Activated T-cell treated with anti-CD3 and anti-CD28 coated beads, Interleukin-2, amount 50 U/mL, for 24 hours (primary cell): ENCODE measurements at regions not wholly inside any gene's neighbourhood (a gene's known extent, or its start where the extent isn't known, plus 50 kb on each side); places are given as distances from the start of the nearest gene placed in this dataset.

Experiments
- DNase-seq: peaks from one replicate; pipeline ENCODE4 v3.0.0-alpha.2; 2020
- H3K27ac Mint-ChIP-seq: 2 replicates; pipeline ENCODE4 v1.8.0; 2020; ENCODE audit warnings: mild to moderate bottlenecking, mixed read lengths
- H3K27me3 Mint-ChIP-seq: 2 replicates; pipeline ENCODE4 v1.8.0; 2020; ENCODE audit warnings: mixed read lengths
- H3K36me3 Mint-ChIP-seq: 2 replicates; pipeline ENCODE4 v1.8.0; 2020; ENCODE audit warnings: low read depth, mixed read lengths
- H3K4me1 Mint-ChIP-seq: 2 replicates; pipeline ENCODE4 v1.8.0; 2020; ENCODE audit warnings: low read depth, mixed read lengths
- H3K4me3 Mint-ChIP-seq: 2 replicates; pipeline ENCODE4 v1.8.0; 2020; ENCODE audit warnings: mild to moderate bottlenecking, moderate library complexity, mixed read lengths
- H3K9me3 Mint-ChIP-seq: 2 replicates; pipeline ENCODE4 v1.8.0; 2020; ENCODE audit warnings: mixed read lengths

GRCh38 chr5:113794981-113795380, 281.5 kb downstream of the YTHDC2 start:
- Mint-ChIP-seq H3K27ac (no peak overlapping the region), H3K4me3 (no peak overlapping the region), H3K27me3 (peaks cover 5% of the 10 kb centered on the region), H3K36me3 (no peaks in the 10 kb centered on the region), H3K9me3 (no peaks in the 10 kb centered on the region), H3K4me1 (no peaks in the 10 kb centered on the region)
- no peak for DNase-seq

GRCh38 chr5:113800686-113801085, 287.2 kb downstream of the YTHDC2 start:
- H3K4me1 Mint-ChIP-seq: no peaks in the 10 kb centered on the region
- H3K9me3 Mint-ChIP-seq: peaks cover 4% of the 10 kb centered on the region
- DNase-seq: no peak
- H3K36me3 Mint-ChIP-seq: no peaks in the 10 kb centered on the region
- H3K27me3 Mint-ChIP-seq: no peaks in the 10 kb centered on the region
- H3K27ac Mint-ChIP-seq: no peak overlapping the region
- H3K4me3 Mint-ChIP-seq: no peak overlapping the region

DNA sequence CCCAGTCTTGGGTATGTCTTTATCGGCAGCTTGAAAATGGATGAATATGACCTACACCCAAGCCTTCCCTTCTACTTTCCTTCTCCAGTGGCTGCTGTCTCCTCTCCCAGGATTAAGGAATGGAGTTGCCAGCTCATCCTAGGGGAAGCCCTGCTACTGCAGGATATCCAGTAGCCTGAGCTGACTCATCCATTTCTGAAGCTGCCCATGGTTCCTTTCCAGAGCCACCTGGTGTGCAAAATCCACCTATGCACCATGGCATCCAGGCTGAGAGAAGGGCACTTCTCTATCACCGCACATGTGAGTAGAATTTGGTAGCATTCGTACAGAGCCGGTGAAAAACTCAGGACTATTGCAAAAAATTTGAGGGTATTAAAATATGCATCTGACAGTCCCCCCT, 290.8 kb downstream of the YTHDC2 start:
- no peak for DNase-seq
- no peaks in the 10 kb centered on the region for H3K36me3 Mint-ChIP-seq
- H3K9me3 Mint-ChIP-seq: peaks cover 4% of the 10 kb centered on the region
- no peak overlapping the region for H3K27ac Mint-ChIP-seq
- no peaks in the 10 kb centered on the region for H3K27me3 Mint-ChIP-seq
- H3K4me3 Mint-ChIP-seq: no peak overlapping the region
- H3K4me1 Mint-ChIP-seq: no peaks in the 10 kb centered on the region

DNA sequence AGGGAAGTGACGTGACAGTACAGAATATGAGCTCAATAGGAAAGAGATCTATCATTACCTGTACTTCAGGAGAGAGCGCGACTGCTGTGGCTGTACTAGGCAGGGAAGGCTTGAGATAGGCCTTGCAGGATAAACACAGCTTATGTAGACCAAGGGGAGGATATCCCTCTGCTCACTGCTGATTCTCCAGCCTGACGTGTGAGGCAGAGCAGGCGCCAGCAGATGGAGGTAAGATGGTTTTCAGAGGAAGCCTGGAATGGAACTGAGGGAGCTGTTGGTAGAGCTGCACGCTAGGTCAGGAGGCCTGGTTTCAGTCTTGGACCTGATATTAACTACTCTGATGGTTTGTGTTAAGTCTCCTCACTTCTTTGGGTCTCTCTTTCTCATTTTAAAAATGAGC, 291.4 kb downstream of the YTHDC2 start:
- H3K27me3 Mint-ChIP-seq: no peaks in the 10 kb centered on the region
- H3K4me1 Mint-ChIP-seq: no peaks in the 10 kb centered on the region
- no peak overlapping the region for H3K27ac Mint-ChIP-seq
- H3K36me3 Mint-ChIP-seq: no peaks in the 10 kb centered on the region
- DNase-seq: no peak
- peaks cover 4% of the 10 kb centered on the region for H3K9me3 Mint-ChIP-seq
- no peak overlapping the region for H3K4me3 Mint-ChIP-seq

DNA sequence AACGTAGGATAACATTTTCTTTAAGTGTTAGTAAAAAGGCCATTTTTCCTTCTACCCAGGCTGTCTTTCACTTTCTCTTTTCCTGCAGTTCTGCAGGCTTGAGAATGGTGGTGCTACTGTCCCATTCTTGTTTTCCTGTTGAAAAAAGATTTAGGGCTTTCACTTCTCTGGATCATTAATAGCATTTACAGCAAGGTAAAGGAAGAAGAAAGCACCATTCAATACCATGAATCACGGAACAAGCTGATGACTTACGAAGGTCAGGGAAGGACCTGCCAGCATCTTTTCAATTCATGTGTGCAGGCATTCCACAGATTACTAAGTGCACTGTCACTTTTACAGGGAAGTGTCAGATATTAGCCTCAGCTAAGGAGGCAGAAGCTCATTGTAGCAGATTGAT, 292.8 kb downstream of the YTHDC2 start:
- Mint-ChIP-seq H3K9me3 (peaks cover 4% of the 10 kb centered on the region), H3K4me3 (no peak overlapping the region), H3K27ac (no peak overlapping the region), H3K36me3 (no peaks in the 10 kb centered on the region), H3K4me1 (no peaks in the 10 kb centered on the region), H3K27me3 (peaks cover 4% of the 10 kb centered on the region)
- no peak for DNase-seq

GRCh38 chr5:113806904-113807303, 293.4 kb downstream of the YTHDC2 start:
- DNase-seq: no peak
- Mint-ChIP-seq H3K9me3 (peaks cover 4% of the 10 kb centered on the region), H3K27me3 (peaks cover 4% of the 10 kb centered on the region), H3K36me3 (no peaks in the 10 kb centered on the region), H3K4me3 (no peak overlapping the region), H3K4me1 (no peaks in the 10 kb centered on the region), H3K27ac (no peak overlapping the region)

- peaks cover 4% of the 10 kb centered on the region for H3K9me3 Mint-ChIP-seq
- no peak for DNase-seq
- no peak overlapping the region for H3K4me3 Mint-ChIP-seq
- H3K27ac Mint-ChIP-seq: no peak overlapping the region
- no peaks in the 10 kb centered on the region for H3K4me1 Mint-ChIP-seq
- no peaks in the 10 kb centered on the region for H3K36me3 Mint-ChIP-seq
- H3K27me3 Mint-ChIP-seq: peaks cover 4% of the 10 kb centered on the region
Observed at GRCh38 chr5:113807427-113807991, 294.0 kb downstream of the YTHDC2 start.

DNA sequence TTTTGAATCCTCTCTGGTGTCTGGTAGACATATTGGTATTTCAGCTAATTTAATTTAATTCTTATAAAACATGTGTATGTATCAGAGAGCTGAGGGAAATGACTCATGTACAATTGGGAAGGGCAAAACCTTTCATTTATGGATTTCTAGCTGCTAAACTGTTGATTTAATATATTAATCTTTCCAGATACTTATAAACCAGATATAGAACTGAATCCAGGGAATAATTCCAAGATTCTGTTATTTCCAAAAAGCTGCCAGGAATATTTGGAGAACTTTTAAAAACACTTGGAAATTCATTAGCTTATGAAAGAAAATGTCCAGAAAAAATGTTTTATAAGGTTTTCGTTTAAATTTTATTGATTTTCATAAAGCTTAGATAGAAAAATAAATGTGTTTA, 295.5 kb downstream of the YTHDC2 start:
- Mint-ChIP-seq H3K4me1 (no peaks in the 10 kb centered on the region), H3K9me3 (no peaks in the 10 kb centered on the region)
- no peak for DNase-seq

DNA sequence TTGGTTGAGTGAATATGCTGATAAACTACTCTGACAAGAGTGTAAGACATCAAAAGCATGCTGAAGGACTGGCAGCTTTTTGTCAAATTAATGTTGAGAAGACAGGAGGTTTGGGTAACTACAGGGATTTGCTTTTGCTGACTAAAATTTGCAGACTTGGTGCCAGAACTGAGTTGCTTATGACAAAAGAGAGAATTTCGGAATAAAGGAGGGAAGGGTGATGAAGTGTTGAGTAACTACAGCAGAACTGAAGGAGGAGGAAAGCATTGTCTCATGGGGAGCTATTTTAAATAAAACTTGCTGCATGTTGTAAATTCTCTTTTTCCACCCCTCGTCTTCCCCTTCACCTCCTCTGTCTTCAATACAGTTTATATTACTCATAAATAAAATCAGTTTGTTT, 296.1 kb downstream of the YTHDC2 start:
- no peak for DNase-seq
- H3K36me3 Mint-ChIP-seq: no peaks in the 10 kb centered on the region
- H3K27me3 Mint-ChIP-seq: peaks cover 4% of the 10 kb centered on the region
- no peak overlapping the region for H3K4me3 Mint-ChIP-seq
- H3K27ac Mint-ChIP-seq: no peak overlapping the region
- H3K4me1 Mint-ChIP-seq: no peaks in the 10 kb centered on the region
- no peaks in the 10 kb centered on the region for H3K9me3 Mint-ChIP-seq

More for the DNA sequence above, 295.5 kb downstream of the YTHDC2 start:
- H3K36me3 Mint-ChIP-seq: no peaks in the 10 kb centered on the region
- no peak overlapping the region for H3K4me3 Mint-ChIP-seq
- H3K27ac Mint-ChIP-seq: no peak overlapping the region
- H3K27me3 Mint-ChIP-seq: peaks cover 4% of the 10 kb centered on the region

GRCh38 chr5:113813466-113813865, 300.0 kb downstream of the YTHDC2 start:
- H3K4me3 Mint-ChIP-seq: no peak overlapping the region
- H3K4me1 Mint-ChIP-seq: no peaks in the 10 kb centered on the region
- no peak for DNase-seq
- H3K36me3 Mint-ChIP-seq: no peaks in the 10 kb centered on the region
- H3K27me3 Mint-ChIP-seq: peaks cover 4% of the 10 kb centered on the region
- H3K27ac Mint-ChIP-seq: no peak overlapping the region
- H3K9me3 Mint-ChIP-seq: peaks cover 2% of the 10 kb centered on the region

- H3K4me3 Mint-ChIP-seq: no peak overlapping the region
- DNase-seq: no peak
- H3K9me3 Mint-ChIP-seq: peaks cover 2% of the 10 kb centered on the region
- no peak overlapping the region for H3K27ac Mint-ChIP-seq
- no peaks in the 10 kb centered on the region for H3K4me1 Mint-ChIP-seq
- no peaks in the 10 kb centered on the region for H3K36me3 Mint-ChIP-seq
- H3K27me3 Mint-ChIP-seq: no peaks in the 10 kb centered on the region
Observed at GRCh38 chr5:113817683-113818082, 304.2 kb downstream of the YTHDC2 start.

DNA sequence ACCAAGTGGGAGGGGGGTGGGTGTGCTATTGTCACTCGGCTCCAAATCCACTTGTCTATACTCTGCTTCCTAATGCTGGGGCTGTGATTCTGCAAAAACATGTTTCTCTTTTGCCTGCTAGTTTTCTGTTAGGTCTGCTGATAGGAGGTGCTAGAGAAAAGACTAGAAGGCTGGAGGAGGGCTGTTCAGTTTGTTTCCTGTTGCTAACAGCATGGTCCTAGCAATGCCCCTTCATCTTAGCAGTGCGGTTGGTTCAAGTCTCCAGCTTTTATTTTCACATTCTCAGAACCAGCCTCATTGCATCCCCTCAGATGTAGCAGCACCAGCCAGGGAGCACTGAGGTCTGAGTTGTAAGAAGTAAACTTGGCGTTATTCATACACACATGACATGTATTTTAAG, 310.2 kb downstream of the YTHDC2 start:
- Mint-ChIP-seq H3K4me1 (no peaks in the 10 kb centered on the region), H3K27me3 (no peaks in the 10 kb centered on the region), H3K4me3 (no peak overlapping the region), H3K9me3 (peaks cover 6% of the 10 kb centered on the region), H3K27ac (no peak overlapping the region), H3K36me3 (no peaks in the 10 kb centered on the region)
- no peak for DNase-seq

GRCh38 chr5:113824307-113824706, 310.8 kb downstream of the YTHDC2 start:
- no peaks in the 10 kb centered on the region for H3K36me3 Mint-ChIP-seq
- peaks cover 8% of the 10 kb centered on the region for H3K9me3 Mint-ChIP-seq

DNA sequence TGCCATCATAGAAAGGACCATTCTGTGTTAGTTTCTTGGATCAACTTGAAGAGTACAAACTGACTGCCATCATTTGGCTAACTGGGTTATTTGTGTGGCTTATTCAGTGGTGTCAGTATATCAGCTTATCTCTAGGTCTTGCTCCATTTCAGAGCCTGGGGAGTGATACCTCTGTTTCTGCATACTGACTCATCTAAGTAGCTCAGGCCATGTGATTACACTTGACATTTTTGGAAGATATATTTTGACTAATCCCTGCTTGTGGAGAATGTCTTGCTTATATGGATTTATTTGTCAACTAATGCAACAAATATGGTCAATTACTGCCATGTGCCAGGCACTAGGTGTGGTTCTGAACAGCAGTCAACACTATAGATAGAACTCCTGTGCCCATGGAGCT, 311.7 kb downstream of the YTHDC2 start:
- H3K27me3 Mint-ChIP-seq: no peaks in the 10 kb centered on the region
- H3K36me3 Mint-ChIP-seq: no peaks in the 10 kb centered on the region
- peaks cover 8% of the 10 kb centered on the region for H3K9me3 Mint-ChIP-seq
- H3K4me3 Mint-ChIP-seq: no peak overlapping the region
- H3K4me1 Mint-ChIP-seq: no peaks in the 10 kb centered on the region
- H3K27ac Mint-ChIP-seq: no peak overlapping the region
- DNase-seq: no peak

More at GRCh38 chr5:113824307-113824706, 310.8 kb downstream of the YTHDC2 start:
- no peak for DNase-seq
- Mint-ChIP-seq H3K4me1 (no peaks in the 10 kb centered on the region), H3K4me3 (no peak overlapping the region), H3K27ac (no peak overlapping the region), H3K27me3 (no peaks in the 10 kb centered on the region)

GRCh38 chr5:113846941-113847340, 333.4 kb downstream of the YTHDC2 start:
- Mint-ChIP-seq H3K36me3 (no peaks in the 10 kb centered on the region), H3K4me3 (no peak overlapping the region), H3K27ac (no peak overlapping the region), H3K9me3 (peaks cover 6% of the 10 kb centered on the region), H3K4me1 (no peaks in the 10 kb centered on the region), H3K27me3 (no peaks in the 10 kb centered on the region)
- no peak for DNase-seq

DNA sequence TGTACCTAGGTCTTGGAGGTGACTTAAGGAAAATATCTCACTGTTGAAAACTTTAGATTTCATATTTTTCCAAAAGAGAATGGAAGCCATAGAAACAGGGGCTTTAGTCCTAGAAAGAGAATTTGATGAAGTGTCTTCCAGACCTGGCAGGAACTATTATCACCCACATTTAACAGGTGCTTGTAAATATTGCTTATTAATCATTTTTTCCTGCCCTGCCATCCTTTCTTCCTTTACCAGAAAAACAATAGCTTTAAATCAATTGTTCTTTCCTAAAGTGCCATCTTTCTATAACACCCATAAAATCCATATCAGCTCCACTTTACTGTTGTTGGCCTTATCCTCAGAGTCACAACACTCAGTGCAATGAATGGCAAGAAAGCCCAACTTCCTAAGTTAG, 350.9 kb downstream of the YTHDC2 start:
- H3K4me1 Mint-ChIP-seq: no peaks in the 10 kb centered on the region
- H3K27ac Mint-ChIP-seq: no peak overlapping the region
- peaks cover 8% of the 10 kb centered on the region for H3K9me3 Mint-ChIP-seq
- no peak overlapping the region for H3K4me3 Mint-ChIP-seq
- no peak for DNase-seq
- H3K36me3 Mint-ChIP-seq: no peaks in the 10 kb centered on the region
- H3K27me3 Mint-ChIP-seq: no peaks in the 10 kb centered on the region
